NCI-H446 treated with DMSO at 0.1 percent for 48 hours (cell line): ENCODE measurements at regions not wholly inside any gene's neighbourhood (a gene's known extent, or its start where the extent isn't known, plus 50 kb on each side); places are given as distances from the start of the nearest gene placed in this dataset.
A peak's percentile ranks its signal among the peaks of the same experiment; 100 is the strongest.
"Not testable (repeated sequence)": the region's sequence is repeated elsewhere in the genome, so short reads cannot be mapped to it uniquely, and the experiment has no call there.

Source experiments
- DNase-seq: peaks from one replicate; lab custom pipeline; 2025; lab: John Stamatoyannopoulos, UW

GRCh38 chr20:12458241-12458640, 540.5 kb downstream of the BTBD3 start:
- no peak for DNase-seq

GRCh38 chr20:12464036-12464435, 544.7 kb upstream of the SPTLC3 start:
- no peak for DNase-seq

GRCh38 chr20:12466915-12467314, 541.9 kb upstream of the SPTLC3 start:
- DNase-seq, result no peak

GRCh38 chr20:12467758-12468157, 541.0 kb upstream of the SPTLC3 start:
- DNase-seq, result no peak

- peak; percentile 7 for DNase-seq
These were observed 526.1 kb upstream of the SPTLC3 start for GRCh38 chr20:12482661-12483060.

- DNase-seq, result no peak
These were observed 506.3 kb upstream of the SPTLC3 start for GRCh38 chr20:12502443-12502842.

GRCh38 chr20:12504779-12505178, 504.0 kb upstream of the SPTLC3 start:
- DNase-seq, result no peak

GRCh38 chr20:12511499-12511898, 497.3 kb upstream of the SPTLC3 start:
- no peak for DNase-seq

GRCh38 chr20:12512755-12513154, 496.0 kb upstream of the SPTLC3 start:
- no peak for DNase-seq

- no peak for DNase-seq
These were observed 480.7 kb upstream of the SPTLC3 start for GRCh38 chr20:12528104-12528503.

- peak; percentile 62 for DNase-seq
These were observed 480.2 kb upstream of the SPTLC3 start for GRCh38 chr20:12528591-12529041.

GRCh38 chr20:12531626-12532025, 477.1 kb upstream of the SPTLC3 start:
- no peak for DNase-seq

- peak; percentile 23 for DNase-seq
These were observed 473.5 kb upstream of the SPTLC3 start for GRCh38 chr20:12535316-12535715.

- DNase-seq, result no peak
These were observed 473.0 kb upstream of the SPTLC3 start for GRCh38 chr20:12535770-12536169.

GRCh38 chr20:12554426-12554825, 454.3 kb upstream of the SPTLC3 start:
- no peak for DNase-seq

- DNase-seq, result no peak
These were observed 453.4 kb upstream of the SPTLC3 start for GRCh38 chr20:12555369-12555768.

- not testable (repeated sequence) for DNase-seq
These were observed 452.9 kb upstream of the SPTLC3 start for GRCh38 chr20:12555849-12556248.

- DNase-seq, result no peak
These were observed 451.5 kb upstream of the SPTLC3 start for GRCh38 chr20:12557224-12557623.

GRCh38 chr20:12564979-12565378, 443.8 kb upstream of the SPTLC3 start:
- DNase-seq, result no peak

- DNase-seq, result no peak
These were observed 442.2 kb upstream of the SPTLC3 start for GRCh38 chr20:12566596-12566995.

GRCh38 chr20:12570371-12570770, 438.4 kb upstream of the SPTLC3 start:
- DNase-seq, result peak; percentile 17

GRCh38 chr20:12573442-12573841, 435.3 kb upstream of the SPTLC3 start:
- DNase-seq, result no peak

GRCh38 chr20:12575352-12576095, 433.2 kb upstream of the SPTLC3 start:
- no peak for DNase-seq

- DNase-seq, result no peak
These were observed 431.6 kb upstream of the SPTLC3 start for GRCh38 chr20:12577213-12577612.
